Ovary (tissue), 3 donors: ENCODE measurements at regions not wholly inside any gene's neighbourhood (a gene's known extent, or its start where the extent isn't known, plus 50 kb on each side); places are given as distances from the start of the nearest gene placed in this dataset.

Experiments used
- POLR2A ChIP-seq: fragments of 450-650 bp; IDR thresholded peaks from one replicate; pipeline ENCODE4 v1.6.1; 2017; ENCODE audit warnings: antibody characterized with exemption, mild to moderate bottlenecking, moderate library complexity
- TF ChIP-seq, protein P1 (sequence below), 3 donors: fragments of 450-650 bp in 2 of 3; fragments of 200-600 bp in 1 of 3; IDR thresholded peaks; one replicate each; pipeline versions ENCODE4 v1.5.1 to v1.8.0; 2016 to 2022; ENCODE audit warnings: antibody characterized with exemption in 3 of 3, mild to moderate bottlenecking in 1 of 3
- donor health status: DM: no; HTN: no; CAD: no.

DNA sequence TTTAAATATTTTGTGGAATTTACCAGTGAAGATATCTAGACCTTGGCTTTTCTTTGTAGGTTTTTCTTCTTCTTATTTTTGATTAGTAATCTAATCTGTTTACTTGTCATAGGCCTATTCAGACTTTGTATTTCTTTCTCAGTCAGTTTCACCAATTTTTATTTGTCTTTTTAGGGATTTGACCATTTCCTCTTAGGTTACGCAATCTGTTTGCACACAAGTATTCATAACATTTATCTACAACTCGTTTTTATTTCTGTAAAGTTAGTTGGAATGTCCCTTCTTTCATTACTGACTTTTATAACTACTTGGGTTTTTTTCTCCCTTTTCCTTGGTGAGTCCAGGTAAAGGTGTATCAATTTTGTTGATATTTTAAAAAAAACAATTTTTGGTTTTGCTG is 545.7 kb downstream of the AACS start:
- no peak for TF ChIP-seq POLR2A
- TF ChIP-seq, protein P1, sequence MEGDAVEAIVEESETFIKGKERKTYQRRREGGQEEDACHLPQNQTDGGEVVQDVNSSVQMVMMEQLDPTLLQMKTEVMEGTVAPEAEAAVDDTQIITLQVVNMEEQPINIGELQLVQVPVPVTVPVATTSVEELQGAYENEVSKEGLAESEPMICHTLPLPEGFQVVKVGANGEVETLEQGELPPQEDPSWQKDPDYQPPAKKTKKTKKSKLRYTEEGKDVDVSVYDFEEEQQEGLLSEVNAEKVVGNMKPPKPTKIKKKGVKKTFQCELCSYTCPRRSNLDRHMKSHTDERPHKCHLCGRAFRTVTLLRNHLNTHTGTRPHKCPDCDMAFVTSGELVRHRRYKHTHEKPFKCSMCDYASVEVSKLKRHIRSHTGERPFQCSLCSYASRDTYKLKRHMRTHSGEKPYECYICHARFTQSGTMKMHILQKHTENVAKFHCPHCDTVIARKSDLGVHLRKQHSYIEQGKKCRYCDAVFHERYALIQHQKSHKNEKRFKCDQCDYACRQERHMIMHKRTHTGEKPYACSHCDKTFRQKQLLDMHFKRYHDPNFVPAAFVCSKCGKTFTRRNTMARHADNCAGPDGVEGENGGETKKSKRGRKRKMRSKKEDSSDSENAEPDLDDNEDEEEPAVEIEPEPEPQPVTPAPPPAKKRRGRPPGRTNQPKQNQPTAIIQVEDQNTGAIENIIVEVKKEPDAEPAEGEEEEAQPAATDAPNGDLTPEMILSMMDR (IDR thresholded peaks at IDR 0.05): no peak
